Neural cell (in vitro differentiated cells): ENCODE measurements at regions not wholly inside any gene's neighbourhood (a gene's known extent, or its start where the extent isn't known, plus 50 kb on each side); places are given as distances from the start of the nearest gene placed in this dataset.

ENCODE experiments used
- H2AFZ ChIP-seq: fragments of 200-600, 300-800 bp; sonication (generic), shearing (Covaris generic); 2 replicates; pipeline ENCODE4 v1.6.0; 2014; ENCODE audit warnings: low read depth, mild to moderate bottlenecking, antibody characterized with exemption, low read length, moderate library complexity
- H3F3A ChIP-seq: fragments of 200-600 bp; shearing (Covaris generic); 2 replicates; pipeline ENCODE4 v1.6.1; 2016; ENCODE audit warnings: mild to moderate bottlenecking, moderate library complexity, mixed read lengths, antibody characterized with exemption, low read length; ENCODE audit not compliant: insufficient read depth, poor library complexity, severe bottlenecking
- H3K27ac ChIP-seq: fragments of 200-600, 300-800 bp; sonication (generic), shearing (Covaris generic); 2 replicates; pipeline ENCODE4 v1.5.1; 2014; ENCODE audit warnings: mild to moderate bottlenecking, low read length, moderate library complexity
- H3K27me3 ChIP-seq: fragments of 300-800, 200-600 bp; sonication (generic), shearing (Covaris generic); 2 replicates; pipeline ENCODE4 v1.6.0; 2014; ENCODE audit warnings: mild to moderate bottlenecking, low read depth, low read length, moderate library complexity; ENCODE audit not compliant: insufficient read depth
- H3K36me3 ChIP-seq: fragments of 300-800, 200-600 bp; sonication (generic), shearing (Covaris generic); 2 replicates; pipeline ENCODE4 v1.5.1; 2014; ENCODE audit warnings: mild to moderate bottlenecking, antibody characterized with exemption, low read length, moderate library complexity; ENCODE audit not compliant: insufficient read depth
- H3K4me2 ChIP-seq: fragments of 300-800, 200-600 bp; sonication (generic), shearing (Covaris generic); 2 replicates; pipeline ENCODE4 v1.6.0; 2014; ENCODE audit warnings: mild to moderate bottlenecking, low read length
- H3K4me3 ChIP-seq: fragments of 300-800, 200-600 bp; sonication (generic), shearing (Covaris generic); 2 replicates; pipeline ENCODE4 v1.5.1; 2014; ENCODE audit warnings: mild to moderate bottlenecking, low read length, moderate library complexity
- H3K79me2 ChIP-seq: fragments of 200-600 bp; shearing (Covaris generic); replicated peaks from 2 replicates; pipeline ENCODE4 v1.6.0; 2014; ENCODE audit warnings: mild to moderate bottlenecking, low read length, moderate library complexity; ENCODE audit not compliant: insufficient read depth
- H3K9ac ChIP-seq: fragments of 300-800, 200-600 bp; sonication (generic), shearing (Covaris generic); 2 replicates; pipeline ENCODE4 v1.6.1; 2016; ENCODE audit warnings: mild to moderate bottlenecking, low read length, mixed read lengths
- H3K9me2 ChIP-seq: fragments of 200-600 bp; shearing (Covaris generic); 2 replicates; pipeline ENCODE4 v1.6.1; 2016; ENCODE audit warnings: mild to moderate bottlenecking, low read length, mixed read lengths; ENCODE audit not compliant: insufficient read depth
- H3K9me3 ChIP-seq: fragments of 200-600, 300-800 bp; sonication (generic), shearing (Covaris generic); 2 replicates; pipeline ENCODE4 v1.6.1; 2016; ENCODE audit warnings: mild to moderate bottlenecking, mixed run types, low read length, moderate library complexity, mixed read lengths
- H4K20me1 ChIP-seq: fragments of 200-600 bp; shearing (Covaris generic); 2 replicates; pipeline ENCODE4 v1.6.1; 2016; ENCODE audit warnings: mild to moderate bottlenecking, mixed run types; ENCODE audit not compliant: insufficient read depth
- CTCF ChIP-seq: fragments of 450-650 bp; IDR thresholded peaks from 2 replicates; pipeline ENCODE4 v1.5.1; 2014; ENCODE audit warnings: antibody characterized with exemption, mild to moderate bottlenecking, moderate library complexity; ENCODE audit not compliant: poor library complexity, severe bottlenecking
- EP300 ChIP-seq: fragments of 450-650 bp; conservative IDR thresholded peaks from 2 replicates; pipeline ENCODE4 v1.6.1; 2014; ENCODE audit warnings: antibody characterized with exemption, mild to moderate bottlenecking, moderate library complexity; ENCODE audit not compliant: poor library complexity, severe bottlenecking
- EZH2 ChIP-seq: fragments of 200-600, 300-800 bp; shearing (Covaris generic), sonication (generic); IDR thresholded peaks from 2 replicates; pipeline ENCODE4 v1.6.1; 2014; ENCODE audit warnings: antibody characterized with exemption, low read length, borderline replicate concordance, mild to moderate bottlenecking; ENCODE audit not compliant: insufficient read depth, poor library complexity, severe bottlenecking
- MXI1 ChIP-seq: fragments of 450-650 bp; conservative IDR thresholded peaks from 2 replicates; pipeline ENCODE4 v1.6.1; 2014; ENCODE audit warnings: antibody characterized with exemption, mild to moderate bottlenecking; ENCODE audit not compliant: poor library complexity, severe bottlenecking
- POLR2AphosphoS5 ChIP-seq: IDR thresholded peaks from 2 replicates; pipeline ENCODE4 v1.6.1; 2012
- RAD21 ChIP-seq: fragments of 450-650 bp; conservative IDR thresholded peaks from 2 replicates; pipeline ENCODE4 v1.6.1; 2014; ENCODE audit warnings: antibody characterized with exemption, mild to moderate bottlenecking, moderate library complexity
- REST ChIP-seq: IDR thresholded peaks from 2 replicates; pipeline ENCODE4 v1.6.1; 2012; ENCODE audit warnings: borderline replicate concordance
- SMC3 ChIP-seq: fragments of 450-650 bp; conservative IDR thresholded peaks from 2 replicates; pipeline ENCODE4 v1.6.1; 2014; ENCODE audit warnings: antibody characterized with exemption, mild to moderate bottlenecking, moderate library complexity; ENCODE audit not compliant: poor library complexity
- TAF1 ChIP-seq: IDR thresholded peaks from 2 replicates; pipeline ENCODE4 v1.6.1; 2012; ENCODE audit warnings: low read depth

GRCh38 chr10:33776419-33777070 lies 442.1 kb upstream of the NRP1 start:
- Histone ChIP-seq H3K9me2 (no peaks in the 10 kb centered on the region), H3K27ac (peak overlapping the region; percentile 61), H3K4me3 (peak overlapping the region; percentile 41), H2AFZ (no peak overlapping the region), H3K9ac (no peak overlapping the region), H3K79me2 (no peaks in the 10 kb centered on the region), H3K4me2 (peak overlapping the region; percentile 56), H3F3A (peaks cover 8% of the 10 kb centered on the region), H3K9me3 (no peaks in the 10 kb centered on the region), H3K36me3 (no peaks in the 10 kb centered on the region), H3K27me3 (no peaks in the 10 kb centered on the region), H4K20me1 (no peaks in the 10 kb centered on the region)
- TF ChIP-seq SMC3: no peak
- no peak for TF ChIP-seq EP300
- no peak for TF ChIP-seq CTCF
- TF ChIP-seq TAF1: no peak
- no peak for TF ChIP-seq MXI1
- TF ChIP-seq POLR2AphosphoS5: no peak
- no peak for TF ChIP-seq EZH2
- TF ChIP-seq RAD21: no peak
- no peak for TF ChIP-seq REST

GRCh38 chr10:33774857-33775256 lies 440.4 kb upstream of the NRP1 start:
- H3K27ac ChIP-seq: no peak overlapping the region
- H2AFZ ChIP-seq: no peak overlapping the region
- H3K36me3 ChIP-seq: no peaks in the 10 kb centered on the region
- no peaks in the 10 kb centered on the region for H3K9me3 ChIP-seq
- H3K79me2 ChIP-seq: no peaks in the 10 kb centered on the region
- H3K4me3 ChIP-seq: no peak overlapping the region
- no peaks in the 10 kb centered on the region for H4K20me1 ChIP-seq
- H3K4me2 ChIP-seq: no peak overlapping the region
- H3K9me2 ChIP-seq: no peaks in the 10 kb centered on the region
- TF ChIP-seq CTCF: no peak
- TF ChIP-seq MXI1: no peak
- no peak for TF ChIP-seq POLR2AphosphoS5
- no peak for TF ChIP-seq RAD21
- no peak for TF ChIP-seq SMC3
- no peak for TF ChIP-seq EP300
- TF ChIP-seq REST: no peak
- no peak for TF ChIP-seq EZH2
- TF ChIP-seq TAF1: no peak
- H3K27me3 ChIP-seq: no peaks in the 10 kb centered on the region
- H3F3A ChIP-seq: peaks cover 8% of the 10 kb centered on the region
- H3K9ac ChIP-seq: no peak overlapping the region
